Activated CD4-positive, alpha-beta memory T cell treated with anti-CD3 and anti-CD28 coated beads for 36 hours (primary cell): ENCODE measurements at regions not wholly inside any gene's neighbourhood (a gene's known extent, or its start where the extent isn't known, plus 50 kb on each side); places are given as distances from the start of the nearest gene placed in this dataset.
"Not testable (repeated sequence)": the region's sequence is repeated elsewhere in the genome, so short reads cannot be mapped to it uniquely, and the experiment has no call there.

Source experiments
- CTCF ChIA-PET: fragments of 350-600 bp; sonication (Branson Sonifier 250); formaldehyde crosslinking; loops from one replicate; lab custom pipeline; 2021; ENCODE audit warnings: antibody characterized with exemption, inconsistent platforms; lab: Charles Lee
- POLR2A ChIA-PET: fragments of 350-600 bp; sonication (Branson Sonifier 250); formaldehyde crosslinking; loops from one replicate; lab custom pipeline; 2021; ENCODE audit warnings: antibody characterized with exemption; lab: Charles Lee
- DNase-seq: peaks from one replicate; pipeline ENCODE4 v3.0.0-alpha.2; 2020
- H3K27ac Mint-ChIP-seq: one replicate; pipeline ENCODE4 v1.8.0; 2021; ENCODE audit warnings: mixed read lengths
- H3K27me3 Mint-ChIP-seq: one replicate; pipeline ENCODE4 v1.8.0; 2021; ENCODE audit warnings: mixed read lengths
- H3K36me3 Mint-ChIP-seq: one replicate; pipeline ENCODE4 v1.8.0; 2021; ENCODE audit warnings: mixed read lengths
- H3K4me1 Mint-ChIP-seq: one replicate; pipeline ENCODE4 v1.8.0; 2021; ENCODE audit warnings: low read depth, mixed read lengths
- H3K4me3 Mint-ChIP-seq: one replicate; pipeline ENCODE4 v1.8.0; 2021; ENCODE audit warnings: mild to moderate bottlenecking, mixed read lengths
- H3K9me3 Mint-ChIP-seq: one replicate; pipeline ENCODE4 v1.8.0; 2021; ENCODE audit warnings: mixed read lengths
- intact Hi-C: fragments of 100-400 bp; cut with micrococcal nuclease; formaldehyde crosslinking; loops from one replicate; pipeline ENCODE4 v1.15.1; 2023

- intact Hi-C loops = no loop called here
- peaks cover 44% of the 10 kb centered on the region for H3K4me1 Mint-ChIP-seq
- H3K27ac Mint-ChIP-seq = peak overlapping the region; percentile 68
- peaks cover 39% of the 10 kb centered on the region for H3K36me3 Mint-ChIP-seq
- ChIA-PET CTCF (no interaction called here), POLR2A (no interaction called here)
- no peak for DNase-seq
- no peaks in the 10 kb centered on the region for H3K27me3 Mint-ChIP-seq
- H3K4me3 Mint-ChIP-seq = no peak overlapping the region
- H3K9me3 Mint-ChIP-seq = peaks cover 51% of the 10 kb centered on the region
Measured at GRCh38 chr2:7530001-7530400, 612.8 kb downstream of the RNF144A start.

- Mint-ChIP-seq H3K4me3 (peak overlapping the region; percentile 27), H3K4me1 (peaks cover 44% of the 10 kb centered on the region), H3K9me3 (peaks cover 34% of the 10 kb centered on the region), H3K27ac (peak overlapping the region; percentile 43), H3K36me3 (peaks cover 4% of the 10 kb centered on the region), H3K27me3 (no peaks in the 10 kb centered on the region)
- intact Hi-C loops = no loop called here
- ChIA-PET POLR2A (no interaction called here), CTCF (interaction anchor here (0.7 kb wide), 1 partner anchor 111 kb away, joined by 3 read pairs; no protein-coding TSS in a partner anchor)
- DNase-seq = no peak
Measured at GRCh38 chr2:7539077-7539476, 621.9 kb downstream of the RNF144A start.

- H3K27ac Mint-ChIP-seq = peak overlapping the region; percentile 43
- no peaks in the 10 kb centered on the region for H3K27me3 Mint-ChIP-seq
- no peak for DNase-seq
- ChIA-PET POLR2A (no interaction called here), CTCF (interaction anchor here (0.7 kb wide), 1 partner anchor 111 kb away, joined by 3 read pairs; no protein-coding TSS in a partner anchor)
- intact Hi-C loops = no loop called here
- H3K9me3 Mint-ChIP-seq = peaks cover 31% of the 10 kb centered on the region
- H3K4me1 Mint-ChIP-seq = peaks cover 40% of the 10 kb centered on the region
- peak overlapping the region; percentile 20 for H3K4me3 Mint-ChIP-seq
- H3K36me3 Mint-ChIP-seq = peaks cover 4% of the 10 kb centered on the region
Measured at GRCh38 chr2:7539760-7540159, 622.5 kb downstream of the RNF144A start.

- ChIA-PET POLR2A (no interaction called here), CTCF (interaction anchor here (0.6 to 1.0 kb wide), 3 partner anchors 34 to 612 kb away, joined by 3 to 7 read pairs (median 3); no protein-coding TSS in a partner anchor)
- peaks cover 24% of the 10 kb centered on the region for H3K4me1 Mint-ChIP-seq
- peak overlapping the region; percentile 57 for H3K27ac Mint-ChIP-seq
- no peaks in the 10 kb centered on the region for H3K27me3 Mint-ChIP-seq
- H3K36me3 Mint-ChIP-seq = no peaks in the 10 kb centered on the region
- no peaks in the 10 kb centered on the region for H3K9me3 Mint-ChIP-seq
- DNase-seq = peak; percentile 14
- intact Hi-C loops = loop anchor here (1.0 to 2.0 kb wide), 2 partner anchors 14 to 18 kb away; no protein-coding TSS in a partner anchor
- peak overlapping the region; percentile 20 for H3K4me3 Mint-ChIP-seq
Measured at GRCh38 chr2:7552825-7553570, 635.8 kb downstream of the RNF144A start.

- POLR2A ChIA-PET = no interaction called here
- Mint-ChIP-seq H3K4me1 (peaks cover 25% of the 10 kb centered on the region), H3K9me3 (no peaks in the 10 kb centered on the region), H3K36me3 (no peaks in the 10 kb centered on the region), H3K4me3 (no peak overlapping the region), H3K27ac (no peak overlapping the region), H3K27me3 (no peaks in the 10 kb centered on the region)
- no peak for DNase-seq
- CTCF ChIA-PET = interaction anchor here (0.7 kb wide), 1 partner anchor 1507 kb away, joined by 4 read pairs; no protein-coding TSS in a partner anchor
- intact Hi-C loops = no loop called here
Measured at GRCh38 chr2:7555260-7555659, 638.0 kb downstream of the RNF144A start.

GRCh38 chr2:7557376-7557775 lies 640.2 kb downstream of the RNF144A start:
- intact Hi-C loops = no loop called here
- no peak overlapping the region for H3K27ac Mint-ChIP-seq
- CTCF ChIA-PET = interaction anchor here (2.7 kb wide), 1 partner anchor 114 kb away, joined by 6 read pairs; no protein-coding TSS in a partner anchor
- H3K9me3 Mint-ChIP-seq = no peaks in the 10 kb centered on the region
- POLR2A ChIA-PET = no interaction called here
- no peaks in the 10 kb centered on the region for H3K36me3 Mint-ChIP-seq
- no peak overlapping the region for H3K4me3 Mint-ChIP-seq
- no peaks in the 10 kb centered on the region for H3K27me3 Mint-ChIP-seq
- DNase-seq = no peak
- H3K4me1 Mint-ChIP-seq = peaks cover 22% of the 10 kb centered on the region

GRCh38 chr2:7559791-7560190 lies 642.6 kb downstream of the RNF144A start:
- CTCF ChIA-PET = no interaction called here
- Mint-ChIP-seq H3K36me3 (no peaks in the 10 kb centered on the region), H3K27me3 (no peaks in the 10 kb centered on the region), H3K9me3 (no peaks in the 10 kb centered on the region), H3K27ac (no peak overlapping the region), H3K4me1 (peaks cover 15% of the 10 kb centered on the region), H3K4me3 (no peak overlapping the region)
- POLR2A ChIA-PET = no interaction called here
- DNase-seq = no peak
- intact Hi-C loops = no loop called here

- Mint-ChIP-seq H3K9me3 (peaks cover 3% of the 10 kb centered on the region), H3K4me3 (no peak overlapping the region), H3K27me3 (no peaks in the 10 kb centered on the region), H3K36me3 (peaks cover 19% of the 10 kb centered on the region), H3K27ac (peak overlapping the region; percentile 84), H3K4me1 (peaks cover 53% of the 10 kb centered on the region)
- CTCF ChIA-PET = interaction anchor here (1.4 to 1.8 kb wide), 2 partner anchors 17 to 139 kb away, joined by 4 to 10 read pairs; no protein-coding TSS in a partner anchor
- POLR2A ChIA-PET = interaction anchor here (1.4 to 1.7 kb wide), 2 partner anchors 116 to 128 kb away, joined by 3 to 6 read pairs; no protein-coding TSS in a partner anchor
- intact Hi-C loops = loop anchor here (2.0 to 5.0 kb wide), 4 partner anchors 14 to 281 kb away; no protein-coding TSS in a partner anchor
- no peak for DNase-seq
Measured at GRCh38 chr2:7566382-7566881, 649.2 kb downstream of the RNF144A start.

- H3K4me3 Mint-ChIP-seq, H3K9me3 Mint-ChIP-seq, DNase-seq, H3K27me3 Mint-ChIP-seq: not testable (repeated sequence)
- intact Hi-C loops = loop anchor here (1.0 to 5.0 kb wide), 9 partner anchors 14 to 280 kb away; no protein-coding TSS in a partner anchor
- H3K36me3 Mint-ChIP-seq = peaks cover 19% of the 10 kb centered on the region
- ChIA-PET POLR2A (interaction anchor here (0.8 to 1.7 kb wide), 9 partner anchors 17 to 1118 kb away, joined by 3 to 6 read pairs (median 3); no protein-coding TSS in a partner anchor), CTCF (interaction anchor here (0.7 to 2.9 kb wide), 8 partner anchors 12 to 139 kb away, joined by 3 to 13 read pairs (median 4); no protein-coding TSS in a partner anchor)
- H3K27ac Mint-ChIP-seq = peak overlapping the region; percentile 84
- peaks cover 58% of the 10 kb centered on the region for H3K4me1 Mint-ChIP-seq
Measured at GRCh38 chr2:7567116-7567515, 649.9 kb downstream of the RNF144A start.

GRCh38 chr2:7567646-7568045 lies 650.4 kb downstream of the RNF144A start:
- ChIA-PET CTCF (interaction anchor here (0.6 to 2.9 kb wide), 9 partner anchors 11 to 372 kb away, joined by 3 to 13 read pairs (median 4); no protein-coding TSS in a partner anchor), POLR2A (interaction anchor here (0.6 to 2.1 kb wide), 12 partner anchors 17 to 1117 kb away, joined by 3 to 6 read pairs (median 3); no protein-coding TSS in a partner anchor)
- Mint-ChIP-seq H3K27ac (peak overlapping the region; percentile 84), H3K27me3 (no peaks in the 10 kb centered on the region), H3K9me3 (peaks cover 3% of the 10 kb centered on the region), H3K36me3 (peaks cover 19% of the 10 kb centered on the region), H3K4me1 (peaks cover 64% of the 10 kb centered on the region), H3K4me3 (peak overlapping the region; percentile 23)
- intact Hi-C loops = loop anchor here (1.0 to 5.0 kb wide), 9 partner anchors 15 to 280 kb away; no protein-coding TSS in a partner anchor
- peak; percentile 78 for DNase-seq

- ChIA-PET POLR2A (no interaction called here), CTCF (no interaction called here)
- Mint-ChIP-seq H3K36me3 (peaks cover 19% of the 10 kb centered on the region), H3K4me1 (peaks cover 66% of the 10 kb centered on the region), H3K27ac (peak overlapping the region; percentile 66), H3K27me3 (no peaks in the 10 kb centered on the region), H3K4me3 (no peak overlapping the region), H3K9me3 (peaks cover 3% of the 10 kb centered on the region)
- intact Hi-C loops = loop anchor here (10.0 kb wide), 1 partner anchor 1115 kb away; the partner anchor contains the start of gene ID2
- no peak for DNase-seq
Measured at GRCh38 chr2:7570247-7570646, 653.0 kb downstream of the RNF144A start.

- peaks cover 54% of the 10 kb centered on the region for H3K4me1 Mint-ChIP-seq
Measured at GRCh38 chr2:7571701-7572100, 654.5 kb downstream of the RNF144A start.

More at GRCh38 chr2:7571701-7572100, 654.5 kb downstream of the RNF144A start:
- H3K27me3 Mint-ChIP-seq = no peaks in the 10 kb centered on the region
- no peak overlapping the region for H3K4me3 Mint-ChIP-seq
- peaks cover 2% of the 10 kb centered on the region for H3K9me3 Mint-ChIP-seq
- H3K27ac Mint-ChIP-seq = peak overlapping the region; percentile 55
- DNase-seq = no peak
- intact Hi-C loops = loop anchor here (10.0 kb wide), 1 partner anchor 1113 kb away; the partner anchor contains the start of gene ID2
- ChIA-PET POLR2A (no interaction called here), CTCF (no interaction called here)
- H3K36me3 Mint-ChIP-seq = peaks cover 12% of the 10 kb centered on the region
